Testis (tissue), 2 donors: ENCODE measurements at regions not wholly inside any gene's neighbourhood (a gene's known extent, or its start where the extent isn't known, plus 50 kb on each side); places are given as distances from the start of the nearest gene placed in this dataset.

Experiments
- CTCF ChIP-seq, 3 experiments: fragments of 450-650 bp in 2 of 3; fragments of 200-600 bp in 1 of 3; sonication (generic) in 1 of 3; IDR thresholded peaks; one replicate each; pipeline ENCODE4 v1.5.1; 2016 to 2019; ENCODE audit warnings: antibody characterized with exemption in 3 of 3, mild to moderate bottlenecking in 2 of 3, moderate library complexity in 1 of 3
- POLR2A ChIP-seq: fragments of 450-650 bp; IDR thresholded peaks from one replicate; pipeline ENCODE4 v1.6.1; 2017; ENCODE audit warnings: antibody characterized with exemption, mild to moderate bottlenecking, moderate library complexity

DNA sequence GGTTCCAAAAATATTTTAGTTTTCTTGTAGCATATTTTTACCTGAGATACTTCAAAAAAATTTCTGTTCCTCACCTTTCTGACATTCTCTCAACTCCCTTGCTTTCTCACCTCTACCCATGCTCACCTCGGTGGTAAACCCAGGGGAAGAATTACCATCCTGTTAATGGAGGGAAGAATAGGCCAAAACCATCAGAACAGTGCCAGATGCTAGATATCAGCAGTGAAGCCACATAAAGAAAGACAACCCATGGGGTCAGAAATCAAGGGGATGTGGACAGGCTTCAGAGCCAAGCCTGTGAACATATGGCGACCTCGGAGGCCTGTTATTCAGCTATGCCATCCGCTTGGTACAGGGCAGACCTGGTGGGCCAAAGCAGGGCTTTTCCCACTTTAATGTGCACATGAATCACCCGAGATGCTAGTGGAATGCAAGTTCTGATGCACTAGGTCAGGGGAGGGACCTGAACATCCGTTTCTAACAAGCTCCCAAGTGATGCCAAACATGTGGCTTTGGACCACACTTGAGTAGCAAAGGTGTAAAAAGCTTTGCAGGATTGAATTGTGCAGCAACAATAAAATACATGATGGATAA is 125.5 kb downstream of the NPY start:
- TF ChIP-seq CTCF (IDR thresholded peaks at IDR 0.05) (no peak), POLR2A (no peak)
